RWPE2 (cell line): ENCODE measurements at regions not wholly inside any gene's neighbourhood (a gene's known extent, or its start where the extent isn't known, plus 50 kb on each side); places are given as distances from the start of the nearest gene placed in this dataset.
A peak's percentile ranks its signal among the peaks of the same experiment; 100 is the strongest.

Experiments used
- ATAC-seq: fragments of 200-7000 bp; cut with Tn5 transposase; 3 replicates; pipeline ENCODE4 v1.9.1; 2021; ENCODE audit warnings: low read depth
- DNase-seq: peaks from one replicate; pipeline ENCODE4 v3.0.0-alpha.2; 2020; ENCODE audit warnings: low spot score
- H3K27ac ChIP-seq: fragments of 450-650 bp; 2 replicates; pipeline ENCODE4 v1.5.1; 2017; ENCODE audit warnings: mild to moderate bottlenecking; ENCODE audit not compliant: poor library complexity, severe bottlenecking
- H3K27me3 ChIP-seq: fragments of 250-450 bp; sonication (Bioruptor Pico); 2 replicates; pipeline ENCODE4 v1.5.1; 2021; ENCODE audit warnings: mild to moderate bottlenecking, moderate library complexity; ENCODE audit not compliant: insufficient read depth, poor library complexity, severe bottlenecking
- H3K36me3 ChIP-seq: fragments of 250-450 bp; sonication (Bioruptor Pico); 2 replicates; pipeline ENCODE4 v1.5.1; 2020; ENCODE audit warnings: low read depth, mild to moderate bottlenecking, moderate library complexity
- H3K4me1 ChIP-seq: fragments of 250-450 bp; sonication (Bioruptor Pico); 2 replicates; pipeline ENCODE4 v1.5.1; 2021; ENCODE audit warnings: mild to moderate bottlenecking, moderate library complexity; ENCODE audit not compliant: insufficient read depth, poor library complexity, severe bottlenecking
- H3K4me3 ChIP-seq: fragments of 250-450 bp; sonication (Bioruptor Pico); 2 replicates; pipeline ENCODE4 v1.5.1; 2021; ENCODE audit warnings: mild to moderate bottlenecking, moderate library complexity; ENCODE audit not compliant: severe bottlenecking
- H3K9me3 ChIP-seq: fragments of 250-450 bp; sonication (Bioruptor Pico); 2 replicates; pipeline ENCODE4 v1.5.1; 2021; ENCODE audit warnings: mild to moderate bottlenecking, moderate library complexity; ENCODE audit not compliant: severe bottlenecking
- TF ChIP-seq, protein P1 (sequence below): fragments of 450-650 bp; IDR thresholded peaks from one replicate; pipeline ENCODE4 v1.5.1; 2017; ENCODE audit warnings: mild to moderate bottlenecking, moderate library complexity; ENCODE audit not compliant: poor library complexity, severe bottlenecking

DNA sequence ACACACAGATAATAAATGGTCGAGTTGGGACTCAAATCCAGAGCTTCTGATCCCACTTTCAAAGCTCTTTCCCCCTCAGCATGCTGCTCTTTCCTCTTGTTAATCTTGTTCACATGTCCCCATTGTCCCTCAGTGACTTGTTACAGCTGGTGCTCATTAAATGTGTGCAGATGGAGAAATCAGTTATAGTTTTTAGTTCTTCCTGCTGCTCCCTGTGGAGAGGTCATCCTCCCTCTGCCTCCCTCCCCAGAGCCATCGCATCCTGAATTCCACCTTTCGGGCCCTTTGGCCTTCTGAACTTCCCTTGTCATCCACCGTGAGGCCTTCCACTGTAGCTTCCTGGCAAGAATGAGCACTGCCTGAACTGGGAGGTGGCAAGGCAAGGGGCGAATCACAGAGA lies 179.6 kb downstream of the WSCD1 start:
- peaks cover 16% of the 10 kb centered on the region for H3K4me1 ChIP-seq
- TF ChIP-seq, protein P1, sequence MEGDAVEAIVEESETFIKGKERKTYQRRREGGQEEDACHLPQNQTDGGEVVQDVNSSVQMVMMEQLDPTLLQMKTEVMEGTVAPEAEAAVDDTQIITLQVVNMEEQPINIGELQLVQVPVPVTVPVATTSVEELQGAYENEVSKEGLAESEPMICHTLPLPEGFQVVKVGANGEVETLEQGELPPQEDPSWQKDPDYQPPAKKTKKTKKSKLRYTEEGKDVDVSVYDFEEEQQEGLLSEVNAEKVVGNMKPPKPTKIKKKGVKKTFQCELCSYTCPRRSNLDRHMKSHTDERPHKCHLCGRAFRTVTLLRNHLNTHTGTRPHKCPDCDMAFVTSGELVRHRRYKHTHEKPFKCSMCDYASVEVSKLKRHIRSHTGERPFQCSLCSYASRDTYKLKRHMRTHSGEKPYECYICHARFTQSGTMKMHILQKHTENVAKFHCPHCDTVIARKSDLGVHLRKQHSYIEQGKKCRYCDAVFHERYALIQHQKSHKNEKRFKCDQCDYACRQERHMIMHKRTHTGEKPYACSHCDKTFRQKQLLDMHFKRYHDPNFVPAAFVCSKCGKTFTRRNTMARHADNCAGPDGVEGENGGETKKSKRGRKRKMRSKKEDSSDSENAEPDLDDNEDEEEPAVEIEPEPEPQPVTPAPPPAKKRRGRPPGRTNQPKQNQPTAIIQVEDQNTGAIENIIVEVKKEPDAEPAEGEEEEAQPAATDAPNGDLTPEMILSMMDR = no peak
- no peaks in the 10 kb centered on the region for H3K27me3 ChIP-seq
- no peaks in the 10 kb centered on the region for H3K9me3 ChIP-seq
- H3K4me3 ChIP-seq = no peak overlapping the region
- no peak overlapping the region for H3K27ac ChIP-seq
- DNase-seq (no peak), ATAC-seq (no peak)
- no peaks in the 10 kb centered on the region for H3K36me3 ChIP-seq

DNA sequence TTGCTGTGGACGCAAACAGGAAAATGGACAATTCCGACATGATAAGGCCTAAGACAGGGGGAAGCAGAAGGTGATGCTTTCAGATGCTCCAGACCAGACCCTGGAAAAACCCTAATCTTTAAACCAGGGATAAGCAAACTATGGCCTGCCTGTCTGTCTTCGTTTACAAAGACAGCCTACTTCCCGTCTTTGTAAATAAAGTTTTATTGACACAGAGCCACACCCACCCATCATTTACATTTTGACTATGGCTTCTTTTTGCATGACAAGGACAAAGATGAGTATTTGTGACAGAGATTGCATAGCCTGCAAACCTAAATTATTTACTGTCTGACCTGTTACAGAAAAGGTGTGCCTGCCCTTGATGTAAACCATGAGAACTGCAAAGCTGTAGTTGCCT lies 177.9 kb downstream of the WSCD1 start:
- ATAC-seq = no peak
- H3K4me1 ChIP-seq = peaks cover 17% of the 10 kb centered on the region
- H3K9me3 ChIP-seq = no peaks in the 10 kb centered on the region
- TF ChIP-seq, protein P1 = no peak
- no peak overlapping the region for H3K4me3 ChIP-seq
- no peak overlapping the region for H3K27ac ChIP-seq
- no peaks in the 10 kb centered on the region for H3K27me3 ChIP-seq
- H3K36me3 ChIP-seq = no peaks in the 10 kb centered on the region
- no peak for DNase-seq

DNA sequence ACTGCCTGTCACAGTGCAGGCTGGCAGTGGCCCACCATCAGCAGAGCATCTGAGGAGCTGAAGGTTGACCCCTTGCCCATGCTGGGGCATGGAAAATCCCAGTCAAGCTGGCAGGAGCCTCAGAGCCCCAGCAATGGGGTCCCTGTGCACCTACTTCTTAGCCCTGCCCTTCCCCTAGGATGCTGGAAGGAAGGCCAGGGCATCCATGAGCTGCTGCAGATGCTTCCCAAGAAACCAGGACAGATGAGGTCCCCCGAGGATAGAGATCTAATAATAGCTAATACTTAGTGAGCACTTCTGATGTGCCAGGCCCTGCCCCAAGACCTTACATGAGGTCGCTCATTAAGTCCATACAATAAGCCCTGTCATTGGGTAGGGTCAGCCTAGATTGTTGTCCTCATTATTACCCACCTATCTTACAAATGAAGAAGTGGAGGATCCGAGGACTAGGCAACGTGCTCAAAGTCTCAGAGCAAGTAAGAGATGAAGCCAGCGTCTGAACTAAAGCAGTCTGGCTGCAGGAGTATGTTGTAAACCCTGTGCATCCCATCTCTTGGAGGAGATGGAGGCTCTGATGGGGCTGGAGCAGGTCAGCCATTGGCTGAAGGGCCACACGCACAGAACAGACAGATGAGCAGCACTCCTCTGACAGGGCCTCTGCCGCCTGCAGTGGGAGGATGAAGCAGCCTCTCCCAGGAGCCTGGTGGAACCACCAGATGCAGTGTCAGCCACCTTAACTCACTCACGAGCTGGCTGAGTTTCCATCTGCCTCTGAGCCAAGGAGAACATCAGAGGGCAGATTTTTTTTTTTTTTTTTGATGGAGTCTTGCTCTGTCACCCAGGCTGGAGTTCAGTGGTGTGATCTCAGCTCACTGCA lies 175.4 kb downstream of the WSCD1 start:
- Histone ChIP-seq H3K4me3 (no peak overlapping the region), H3K27me3 (no peaks in the 10 kb centered on the region), H3K36me3 (no peaks in the 10 kb centered on the region), H3K27ac (peak overlapping the region; percentile 26), H3K4me1 (peaks cover 21% of the 10 kb centered on the region), H3K9me3 (no peaks in the 10 kb centered on the region)
- TF ChIP-seq, protein P1 = no peak
- ATAC-seq (no peak), DNase-seq (no peak)

DNA sequence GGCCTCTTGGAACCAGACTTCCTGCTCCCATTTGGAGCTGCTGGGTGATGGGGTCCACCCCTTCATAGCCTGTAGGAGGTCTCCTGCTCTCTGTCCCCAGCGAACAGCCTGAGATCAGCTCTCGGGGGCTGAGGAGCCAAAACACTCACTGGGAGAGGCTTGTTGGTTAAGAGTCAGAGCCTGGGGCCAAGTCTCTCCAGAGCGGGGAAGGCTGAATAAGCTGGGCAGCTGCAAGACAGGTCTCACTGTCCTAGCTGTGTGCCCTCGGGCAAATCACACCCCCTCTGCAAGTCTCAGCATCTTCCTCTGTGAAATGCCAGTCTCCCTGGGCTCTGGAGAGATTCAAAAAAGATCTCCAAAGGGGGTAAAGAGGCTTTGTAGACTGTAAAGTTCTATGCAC lies 174.6 kb downstream of the WSCD1 start:
- TF ChIP-seq, protein P1 = no peak
- no peaks in the 10 kb centered on the region for H3K27me3 ChIP-seq
- no peaks in the 10 kb centered on the region for H3K36me3 ChIP-seq
- no peak overlapping the region for H3K4me3 ChIP-seq
- peaks cover 28% of the 10 kb centered on the region for H3K4me1 ChIP-seq
- H3K9me3 ChIP-seq = no peaks in the 10 kb centered on the region
- peak overlapping the region; percentile 26 for H3K27ac ChIP-seq
- DNase-seq (peak; percentile 81), ATAC-seq (peak; percentile 87)

DNA sequence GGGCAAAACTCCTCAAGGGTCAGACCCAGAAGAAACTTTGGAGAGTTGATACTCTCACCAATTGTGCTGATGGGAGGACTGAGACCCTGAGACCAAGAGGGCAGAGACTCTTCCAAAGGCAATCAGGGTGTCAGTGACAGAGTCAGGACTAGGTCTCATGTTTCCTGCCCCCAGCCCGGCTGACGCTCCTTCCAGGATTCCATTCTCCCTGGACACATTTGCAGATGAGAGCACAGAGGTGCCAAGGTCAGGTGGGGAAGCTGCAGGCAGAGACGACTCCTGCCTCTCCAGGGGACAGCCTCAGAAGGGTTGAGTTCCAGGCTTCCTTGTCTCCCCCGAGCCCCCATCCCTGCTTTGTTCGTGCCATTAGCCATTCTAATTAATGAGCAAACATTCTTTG lies 174.1 kb downstream of the WSCD1 start:
- no peak for ATAC-seq
- peaks cover 34% of the 10 kb centered on the region for H3K4me1 ChIP-seq
- H3K27ac ChIP-seq = peak overlapping the region; percentile 26
- no peak overlapping the region for H3K4me3 ChIP-seq
- H3K27me3 ChIP-seq = no peaks in the 10 kb centered on the region
- no peak for DNase-seq
- H3K9me3 ChIP-seq = no peaks in the 10 kb centered on the region
- TF ChIP-seq, protein P1 = no peak
- no peaks in the 10 kb centered on the region for H3K36me3 ChIP-seq
